Smooth muscle cell (in vitro differentiated cells): ENCODE measurements at regions not wholly inside any gene's neighbourhood (a gene's known extent, or its start where the extent isn't known, plus 50 kb on each side); places are given as distances from the start of the nearest gene placed in this dataset.

ENCODE experiments used
- DNase-seq: peaks from one replicate; lab custom pipeline; 2025; ENCODE audit not compliant: unreplicated experiment; lab: John Stamatoyannopoulos, UW
- H2AFZ ChIP-seq: fragments of 200-600 bp; sonication (generic); 2 replicates; pipeline ENCODE4 v1.6.0; 2016; ENCODE audit warnings: antibody characterized with exemption, low read depth, mild to moderate bottlenecking
- H3F3A ChIP-seq: fragments of 200-600 bp; sonication (generic); 2 replicates; pipeline ENCODE4 v1.6.0; 2017; ENCODE audit warnings: antibody characterized with exemption, low read depth
- H3K27ac ChIP-seq: fragments of 200-600 bp; sonication (generic); 2 replicates; pipeline ENCODE4 v1.5.1; 2016; ENCODE audit warnings: low read depth, mild to moderate bottlenecking
- H3K27me3 ChIP-seq: fragments of 200-600 bp; sonication (generic); 2 replicates; pipeline ENCODE4 v1.6.1; 2016; ENCODE audit warnings: low read depth, mild to moderate bottlenecking
- H3K36me3 ChIP-seq: fragments of 200-600 bp; sonication (generic); 2 replicates; pipeline ENCODE4 v1.5.1; 2016; ENCODE audit warnings: low read depth
- H3K4me1 ChIP-seq: fragments of 200-600 bp; sonication (generic); 2 replicates; pipeline ENCODE4 v1.5.1; 2016; ENCODE audit warnings: low read depth
- H3K4me2 ChIP-seq: fragments of 200-600 bp; sonication (generic); 2 replicates; pipeline ENCODE4 v1.6.0; 2016; ENCODE audit warnings: mild to moderate bottlenecking
- H3K4me3 ChIP-seq: fragments of 200-600 bp; sonication (generic); 2 replicates; pipeline ENCODE4 v1.5.1; 2016; ENCODE audit warnings: mild to moderate bottlenecking
- H3K79me2 ChIP-seq: fragments of 200-600 bp; sonication (generic); 2 replicates; pipeline ENCODE4 v1.6.0; 2016; ENCODE audit warnings: low read depth, mild to moderate bottlenecking
- H3K9ac ChIP-seq: fragments of 200-600 bp; sonication (generic); 2 replicates; pipeline ENCODE4 v1.6.0; 2016; ENCODE audit warnings: low read depth
- H3K9me3 ChIP-seq: fragments of 200-600 bp; sonication (generic); replicated peaks from 2 replicates; pipeline ENCODE4 v1.5.1; 2016; ENCODE audit warnings: low read depth
- H4K20me1 ChIP-seq: fragments of 200-600 bp; sonication (generic); 2 replicates; pipeline ENCODE4 v1.6.0; 2016; ENCODE audit warnings: low read depth
- CTCF ChIP-seq: fragments of 200-600 bp; sonication (generic); IDR thresholded peaks from 2 replicates; pipeline ENCODE4 v1.5.1; 2017; ENCODE audit warnings: borderline replicate concordance, mild to moderate bottlenecking, antibody characterized with exemption; ENCODE audit not compliant: insufficient read depth, poor library complexity, severe bottlenecking
- WGBS: methylation state at CpG from one replicate; pipeline ENCODE4 v1.1.7; 2016; ENCODE audit warnings: low lambda C conversion rate; 5-methylcytosine and 5-hydroxymethylcytosine counted together

GRCh38 chr7:112579388-112579787 is 98.6 kb downstream of the LSMEM1 start:
- 72% methylated on average over 4 of the region's 4 CpGs for WGBS
- no peaks in the 10 kb centered on the region for H3K9me3 ChIP-seq
- H3K4me2 ChIP-seq = no peak overlapping the region
- DNase-seq = no peak
- H3K9ac ChIP-seq = no peak overlapping the region
- no peaks in the 10 kb centered on the region for H3F3A ChIP-seq
- H3K36me3 ChIP-seq = no peaks in the 10 kb centered on the region
- no peaks in the 10 kb centered on the region for H3K4me1 ChIP-seq
- no peak overlapping the region for H2AFZ ChIP-seq
- no peaks in the 10 kb centered on the region for H4K20me1 ChIP-seq
- no peak for TF ChIP-seq CTCF
- no peaks in the 10 kb centered on the region for H3K79me2 ChIP-seq
- H3K4me3 ChIP-seq = no peak overlapping the region
- H3K27ac ChIP-seq = no peak overlapping the region
- H3K27me3 ChIP-seq = no peaks in the 10 kb centered on the region

GRCh38 chr7:112580717-112581435 is 100.1 kb downstream of the LSMEM1 start:
- Histone ChIP-seq H3K36me3 (no peaks in the 10 kb centered on the region), H3K9me3 (no peaks in the 10 kb centered on the region), H3K9ac (no peak overlapping the region), H2AFZ (no peak overlapping the region), H3K4me1 (no peaks in the 10 kb centered on the region), H3F3A (no peaks in the 10 kb centered on the region), H4K20me1 (no peaks in the 10 kb centered on the region), H3K79me2 (no peaks in the 10 kb centered on the region), H3K27me3 (no peaks in the 10 kb centered on the region), H3K4me2 (no peak overlapping the region), H3K4me3 (no peak overlapping the region), H3K27ac (no peak overlapping the region)
- DNase-seq = no peak
- WGBS = 94% methylated on average over 5 of the region's 5 CpGs
- TF ChIP-seq CTCF = no peak

GRCh38 chr7:112581529-112581928 is 100.7 kb downstream of the LSMEM1 start:
- no peaks in the 10 kb centered on the region for H3K79me2 ChIP-seq
- H3K9me3 ChIP-seq = no peaks in the 10 kb centered on the region
- DNase-seq = no peak
- H3F3A ChIP-seq = no peaks in the 10 kb centered on the region
- H2AFZ ChIP-seq = no peak overlapping the region
- H3K27ac ChIP-seq = no peak overlapping the region
- H3K9ac ChIP-seq = no peak overlapping the region
- no peak overlapping the region for H3K4me3 ChIP-seq
- H3K4me2 ChIP-seq = no peak overlapping the region
- H3K27me3 ChIP-seq = no peaks in the 10 kb centered on the region
- no peaks in the 10 kb centered on the region for H4K20me1 ChIP-seq
- TF ChIP-seq CTCF = no peak
- H3K4me1 ChIP-seq = no peaks in the 10 kb centered on the region
- no peaks in the 10 kb centered on the region for H3K36me3 ChIP-seq

- Histone ChIP-seq H3K27ac (no peak overlapping the region), H2AFZ (peak overlapping the region; percentile 37), H3K79me2 (no peaks in the 10 kb centered on the region), H3K4me1 (no peaks in the 10 kb centered on the region), H3K27me3 (no peaks in the 10 kb centered on the region), H3K9me3 (no peaks in the 10 kb centered on the region), H3K4me3 (no peak overlapping the region), H3K9ac (no peak overlapping the region), H3K4me2 (no peak overlapping the region), H3K36me3 (no peaks in the 10 kb centered on the region), H3F3A (no peaks in the 10 kb centered on the region), H4K20me1 (no peaks in the 10 kb centered on the region)
- 79% methylated on average over 2 of the region's 2 CpGs for WGBS
- no peak for TF ChIP-seq CTCF
- no peak for DNase-seq
Measured at GRCh38 chr7:112584290-112584689, 103.5 kb downstream of the LSMEM1 start.
